TTC549 (cell line): ENCODE measurements at regions not wholly inside any gene's neighbourhood (a gene's known extent, or its start where the extent isn't known, plus 50 kb on each side); places are given as distances from the start of the nearest gene placed in this dataset.

Experiments used
- FAIRE-seq: peaks from 2 replicates; lab custom pipeline; 2012; peaks lifted over from hg19 to GRCh38; lab: Jason Lieb, UNC

DNA sequence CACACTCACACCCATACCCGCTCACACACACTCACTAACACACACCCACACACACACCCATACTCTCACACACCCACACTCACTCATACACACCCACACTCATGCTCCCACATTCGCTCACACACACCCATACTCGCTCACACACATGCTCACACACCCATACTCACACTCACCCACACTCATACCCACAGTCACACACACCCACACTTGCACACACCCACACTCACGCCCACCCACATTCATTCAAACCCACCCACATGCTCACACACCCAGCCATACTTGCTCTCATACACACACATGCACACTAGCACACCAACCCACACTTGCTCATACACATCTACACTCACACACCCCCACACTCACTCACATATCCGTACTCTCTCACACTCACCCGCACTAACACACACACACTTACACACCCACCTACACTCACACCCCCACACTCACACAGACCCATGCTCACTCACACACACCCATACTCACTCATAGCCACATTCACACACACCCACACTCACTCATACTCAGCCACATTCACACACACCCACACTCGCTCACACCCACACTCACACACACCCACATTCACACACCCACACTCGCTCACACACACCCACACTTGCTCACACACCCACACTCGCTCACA is 322.4 kb upstream of the N4BP1 start:
- FAIRE-seq = no peak

DNA sequence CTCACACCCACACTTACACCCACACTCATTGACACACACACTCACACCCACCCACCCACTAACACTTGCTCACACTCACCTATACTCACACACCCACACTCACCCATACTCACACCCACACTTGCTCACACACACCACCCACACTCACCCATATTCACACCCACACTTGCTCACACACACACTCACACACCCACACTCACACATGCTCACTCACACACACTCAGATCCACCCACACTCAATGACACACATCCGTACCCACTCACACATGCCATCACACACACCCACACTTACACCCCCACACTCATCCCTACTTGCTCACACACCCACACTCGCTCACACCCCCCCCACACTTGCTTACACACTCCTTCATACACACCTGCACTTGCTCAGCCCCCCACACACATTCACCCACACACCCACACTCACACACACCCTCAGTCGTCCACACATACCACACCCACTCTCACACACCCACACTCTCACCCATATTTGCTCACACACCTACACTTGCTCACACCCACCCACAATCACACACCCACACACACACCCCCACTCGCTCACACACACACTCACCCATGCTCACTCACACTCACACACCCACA is 321.1 kb upstream of the N4BP1 start:
- FAIRE-seq = no peak

DNA sequence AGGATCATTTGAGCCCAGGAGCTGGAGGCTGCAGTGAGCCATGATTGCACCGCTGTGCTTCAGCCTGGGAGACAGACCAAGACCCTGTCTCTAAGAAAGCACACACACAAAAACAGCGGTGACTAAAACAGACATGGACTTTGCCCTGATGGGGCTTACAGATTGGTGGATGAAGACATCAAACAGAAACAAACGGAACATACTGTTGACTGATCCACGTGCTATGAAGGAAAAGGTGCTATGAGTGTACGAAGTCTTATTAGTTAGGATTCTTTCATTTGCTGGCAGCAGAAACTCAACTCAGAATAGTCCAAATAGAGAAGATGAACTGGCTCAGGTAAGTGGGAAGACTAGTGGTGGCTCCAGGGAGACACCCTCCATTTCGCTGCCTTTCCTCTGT is 309.8 kb upstream of the N4BP1 start:
- no peak for FAIRE-seq

DNA sequence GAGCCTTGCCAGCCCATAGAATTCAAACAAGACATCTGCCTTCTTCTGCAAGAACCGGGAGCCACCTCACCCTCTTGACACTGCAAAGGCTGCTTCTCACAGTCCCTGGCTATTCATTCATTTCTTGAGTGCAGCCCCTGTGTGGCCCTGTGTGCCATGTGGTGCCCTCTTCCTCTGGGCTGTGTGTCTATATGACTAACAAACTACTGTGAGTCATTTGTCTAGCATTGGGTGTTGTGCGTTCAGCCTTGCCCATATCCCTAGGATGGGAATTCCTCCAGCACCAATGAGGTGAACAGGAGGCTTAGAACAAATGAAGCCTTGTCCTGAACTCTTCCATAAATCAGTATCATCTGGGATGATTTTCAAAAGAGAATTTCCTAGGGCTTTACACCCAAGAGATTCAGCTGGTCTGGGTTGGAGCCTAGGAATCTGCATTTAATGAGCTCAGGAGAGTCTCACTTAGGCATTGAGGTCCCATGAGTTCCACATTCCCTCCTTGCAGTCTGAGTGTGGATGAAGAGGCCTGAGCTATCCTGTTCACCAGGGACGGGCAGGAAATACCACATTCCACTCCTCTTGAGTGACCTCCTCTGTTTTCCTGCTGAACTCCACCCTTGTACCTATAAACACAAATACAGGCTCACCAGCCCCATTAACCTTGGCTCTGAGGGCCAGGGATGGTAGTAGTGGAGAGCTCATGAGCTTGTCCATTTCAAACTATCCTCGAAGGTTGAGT is 308.7 kb upstream of the N4BP1 start:
- FAIRE-seq = no peak

DNA sequence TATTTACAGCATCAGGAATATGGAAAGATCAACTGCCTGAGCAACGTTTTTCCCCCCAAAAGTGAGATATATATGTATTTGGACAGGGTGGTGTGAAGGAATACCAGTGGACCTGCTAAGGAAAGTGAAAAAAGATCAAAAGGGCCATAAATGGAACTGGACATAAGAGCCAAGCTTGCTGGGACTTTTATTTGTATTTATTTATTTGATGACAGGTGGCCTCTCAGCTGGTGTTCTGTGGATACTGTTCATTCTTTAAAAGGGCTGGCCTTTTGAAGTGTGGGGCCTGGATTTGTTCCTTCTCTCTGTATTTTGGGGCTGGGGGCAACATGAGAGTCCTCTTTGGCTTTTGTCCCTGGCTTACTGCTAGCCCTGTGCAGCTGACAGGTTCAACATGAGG is 306.6 kb upstream of the N4BP1 start:
- FAIRE-seq = no peak

DNA sequence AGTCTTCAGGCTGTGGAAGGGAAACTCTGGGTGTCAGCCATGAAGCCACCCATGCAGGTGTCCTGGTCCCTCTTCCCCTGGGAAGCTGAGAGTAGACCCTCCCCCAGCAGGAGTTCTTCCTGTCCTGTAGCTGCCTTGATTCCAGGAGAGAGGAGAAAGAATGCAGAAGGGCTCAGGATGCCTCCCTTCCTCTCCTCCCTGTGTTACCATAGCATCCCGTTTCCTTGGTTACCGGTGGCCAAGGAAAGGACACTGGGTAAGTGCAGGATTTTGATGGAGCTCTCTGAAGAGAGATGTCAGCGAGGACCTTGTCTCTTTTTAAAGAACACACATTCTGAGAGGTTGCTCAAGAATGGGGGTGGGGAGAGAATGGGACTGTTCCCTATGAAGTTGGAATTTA is 304.1 kb upstream of the N4BP1 start:
- FAIRE-seq = no peak

DNA sequence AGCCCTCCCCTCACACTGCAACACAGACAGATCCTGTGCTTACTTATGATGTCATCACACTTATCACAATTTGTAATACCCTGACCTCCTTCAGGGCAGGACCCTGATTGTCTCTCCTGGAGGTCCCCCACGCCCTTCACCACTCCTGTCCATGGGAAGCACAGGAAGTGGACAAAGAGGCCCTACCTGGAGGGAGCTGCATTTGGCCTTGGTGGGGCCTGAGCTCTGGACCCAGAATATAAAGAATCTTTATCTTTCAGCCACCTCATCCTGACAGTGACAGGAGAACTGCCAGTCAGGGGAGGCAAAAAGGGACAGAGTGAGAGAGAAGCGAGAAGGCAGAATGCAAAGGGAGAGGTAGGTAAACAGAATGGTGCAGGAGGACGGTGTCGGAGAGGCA is 303.4 kb upstream of the N4BP1 start:
- FAIRE-seq = no peak

DNA sequence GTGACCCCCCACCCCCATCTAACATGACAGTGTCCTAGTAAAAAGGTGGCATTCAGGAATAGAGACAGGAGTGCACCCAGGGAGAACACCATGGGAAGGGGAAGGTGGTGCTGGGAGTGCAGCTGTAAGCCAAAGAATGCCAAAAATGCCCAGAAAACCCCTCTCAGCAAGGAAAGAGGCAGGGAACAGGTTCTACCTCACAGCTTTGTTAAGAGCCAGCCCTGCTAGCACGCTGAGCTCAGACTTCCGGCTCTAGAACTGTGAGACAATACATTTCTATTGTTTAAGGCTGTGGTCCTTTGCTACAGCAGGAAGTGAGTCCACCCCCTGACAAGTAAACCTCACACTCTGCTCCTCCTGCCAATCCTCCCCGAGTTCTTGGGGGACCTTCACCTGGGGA is 302.4 kb upstream of the N4BP1 start:
- FAIRE-seq = no peak

DNA sequence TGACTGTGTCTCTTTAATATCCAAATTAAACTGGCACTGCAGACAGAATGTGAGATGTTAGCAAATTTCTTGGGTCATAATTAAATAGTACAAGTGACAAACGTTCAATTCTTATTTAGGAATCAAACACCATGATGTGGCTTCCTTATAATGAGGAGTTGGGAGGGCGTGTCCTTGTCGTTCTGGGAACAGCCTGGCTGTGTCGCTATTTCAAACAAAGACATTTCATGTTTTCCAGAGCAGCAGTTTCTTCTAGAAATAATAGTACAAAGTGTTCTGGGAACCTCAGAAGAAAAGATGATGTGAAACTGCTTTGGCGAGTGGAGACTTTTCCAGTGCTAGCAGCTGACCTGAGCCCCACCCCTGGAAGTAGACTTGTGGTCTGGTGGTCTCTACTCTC is 301.7 kb upstream of the N4BP1 start:
- FAIRE-seq = no peak

DNA sequence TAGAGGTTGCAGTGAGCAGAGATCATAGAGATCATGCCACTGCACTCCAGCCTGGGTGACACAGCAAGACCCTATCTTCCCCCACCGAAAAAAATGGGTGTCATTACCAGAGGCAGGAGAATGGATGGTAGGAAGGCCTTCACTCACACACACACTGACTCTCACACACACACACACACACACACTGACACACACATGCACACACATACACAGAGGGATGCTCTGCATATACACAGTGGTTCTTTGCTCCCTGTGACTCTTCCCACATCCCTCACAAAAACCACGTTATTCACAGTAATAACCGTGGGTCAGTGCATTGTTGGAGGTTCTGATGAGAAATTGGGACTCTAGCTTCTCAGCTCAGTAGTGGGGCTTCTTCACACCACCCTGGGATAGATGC is 300.2 kb upstream of the N4BP1 start:
- no peak for FAIRE-seq

DNA sequence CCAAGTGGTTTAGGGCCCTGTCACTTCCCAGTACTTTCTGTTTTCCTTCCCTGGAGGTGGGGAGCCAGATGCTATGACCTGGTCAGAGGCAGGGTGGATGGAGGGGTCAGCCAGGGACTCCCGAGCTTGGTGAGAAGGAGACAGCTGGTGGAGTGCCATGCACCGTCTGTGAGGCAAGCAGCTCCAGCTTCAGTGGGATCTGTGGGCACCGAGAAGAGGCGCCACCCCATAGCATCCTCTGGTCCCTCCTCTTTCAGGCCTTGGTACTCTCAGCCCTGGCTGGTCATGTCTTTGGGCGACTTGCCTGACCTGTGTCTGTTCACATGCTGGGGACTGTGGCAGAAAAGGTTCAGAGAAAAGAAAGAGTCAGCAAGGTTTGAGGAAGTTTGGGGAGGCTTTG is 299.3 kb upstream of the N4BP1 start:
- FAIRE-seq = no peak

DNA sequence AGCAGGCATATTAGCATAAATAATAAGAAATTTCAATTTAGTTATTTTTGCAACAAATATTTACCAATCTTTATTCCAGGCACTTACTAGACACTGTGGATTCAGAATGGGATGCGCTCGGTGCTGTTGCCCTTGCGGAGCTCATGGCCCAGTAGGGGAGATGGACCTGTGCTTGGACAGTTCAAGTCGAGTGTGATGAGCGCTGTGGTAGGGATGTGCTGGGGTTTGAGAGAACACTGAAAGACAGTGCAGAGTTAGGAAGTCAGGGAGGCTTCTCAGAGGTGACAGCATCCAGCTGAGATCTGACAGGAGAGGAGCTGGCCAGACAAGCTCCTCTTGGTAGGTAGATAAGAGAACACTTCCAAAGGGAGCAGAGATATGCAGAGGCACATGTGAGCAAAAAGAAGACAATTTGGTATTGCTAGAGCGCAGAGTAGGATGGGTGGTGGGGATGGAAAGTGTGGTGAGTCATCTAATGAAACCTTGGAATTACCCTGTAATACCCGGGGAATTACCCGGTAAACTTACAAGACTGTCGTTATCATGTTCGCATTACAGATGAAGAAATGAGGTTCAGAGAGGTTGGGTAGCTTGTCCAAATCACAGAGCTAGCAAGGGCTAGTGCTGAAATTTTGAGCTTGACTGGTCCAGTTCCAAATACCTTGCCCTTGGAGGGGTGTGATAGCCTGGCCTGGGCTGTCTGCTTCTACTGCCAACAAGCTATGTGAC is 298.1 kb upstream of the N4BP1 start:
- no peak for FAIRE-seq

DNA sequence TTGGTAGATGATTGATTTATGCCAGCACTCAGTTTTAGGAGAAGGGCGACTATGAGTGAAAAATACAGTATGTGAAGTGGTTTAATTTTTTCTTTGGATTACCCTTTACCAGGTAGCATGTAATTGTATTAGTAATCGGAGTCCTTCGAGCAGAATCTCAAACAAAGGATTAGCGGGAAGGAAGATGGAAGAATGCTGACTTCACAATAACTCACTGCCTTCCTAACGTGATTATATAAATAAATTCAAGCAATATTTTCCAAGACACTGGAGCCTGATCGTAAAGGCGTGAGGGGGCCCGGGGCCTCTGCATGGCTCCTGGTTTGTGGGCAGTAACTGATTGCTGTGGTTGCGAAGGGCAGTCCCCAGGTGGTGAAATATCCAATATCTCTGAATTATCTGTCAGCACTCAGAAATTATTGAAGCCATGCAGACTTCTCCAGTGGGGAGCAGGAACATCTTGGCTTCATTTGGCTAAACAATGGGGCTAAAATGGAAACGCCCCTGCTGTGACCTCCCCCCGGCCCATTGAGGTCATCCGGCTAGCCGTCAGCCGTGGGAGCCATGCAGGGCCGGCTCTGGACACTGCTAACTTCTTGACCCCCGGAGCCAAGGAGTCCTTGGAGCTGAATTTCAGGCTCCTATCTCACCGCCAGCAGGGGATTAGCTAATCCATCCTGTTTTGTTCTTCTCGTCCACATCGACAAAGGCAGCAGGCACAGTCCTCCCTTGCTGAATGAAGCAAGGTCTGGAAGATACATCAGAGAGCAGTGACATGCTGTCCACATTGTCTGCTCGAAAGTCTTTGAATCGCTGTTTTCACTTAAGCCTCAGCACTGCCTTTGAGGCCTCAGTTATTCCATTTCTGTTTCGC is 295.9 kb upstream of the N4BP1 start:
- FAIRE-seq = no peak

DNA sequence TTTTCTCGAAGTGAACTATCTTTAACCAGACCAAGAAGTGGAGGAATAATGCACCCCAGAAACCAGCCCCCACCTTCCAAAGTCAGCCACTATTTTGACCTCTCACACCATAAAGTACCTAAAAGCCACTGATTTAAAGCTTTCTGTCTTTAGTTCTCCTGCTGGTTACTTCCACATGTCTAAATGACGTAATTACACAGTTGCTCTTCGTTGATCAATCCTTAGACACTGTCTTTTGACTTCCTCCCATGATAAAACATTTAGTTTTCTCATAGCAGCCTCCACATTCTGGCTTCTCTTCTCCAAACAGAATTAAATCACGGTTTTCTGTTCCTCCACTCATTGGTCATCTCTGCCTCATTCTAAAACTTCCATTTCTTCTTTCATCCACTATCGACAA is 294.4 kb upstream of the N4BP1 start:
- FAIRE-seq = no peak

DNA sequence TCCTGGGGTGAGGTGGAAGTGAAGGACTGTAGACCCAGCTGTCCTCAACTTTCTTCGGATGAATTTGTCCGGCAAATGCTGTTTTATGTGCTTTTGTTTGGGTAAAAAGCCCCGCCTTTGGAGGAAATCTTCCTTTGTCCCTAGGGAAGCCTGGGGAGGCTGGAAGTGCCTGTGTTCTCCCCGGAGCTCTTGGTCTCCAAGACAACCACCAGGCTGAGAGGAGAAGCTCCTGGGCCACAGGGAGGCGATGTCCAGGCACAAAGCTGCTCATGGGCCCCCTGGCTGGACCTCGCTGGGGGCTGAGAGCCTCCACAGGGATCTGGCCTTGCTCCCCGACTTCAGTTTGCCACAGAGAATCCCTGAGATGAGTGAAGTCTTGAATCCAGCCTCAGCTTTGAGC is 293.1 kb upstream of the N4BP1 start:
- no peak for FAIRE-seq

DNA sequence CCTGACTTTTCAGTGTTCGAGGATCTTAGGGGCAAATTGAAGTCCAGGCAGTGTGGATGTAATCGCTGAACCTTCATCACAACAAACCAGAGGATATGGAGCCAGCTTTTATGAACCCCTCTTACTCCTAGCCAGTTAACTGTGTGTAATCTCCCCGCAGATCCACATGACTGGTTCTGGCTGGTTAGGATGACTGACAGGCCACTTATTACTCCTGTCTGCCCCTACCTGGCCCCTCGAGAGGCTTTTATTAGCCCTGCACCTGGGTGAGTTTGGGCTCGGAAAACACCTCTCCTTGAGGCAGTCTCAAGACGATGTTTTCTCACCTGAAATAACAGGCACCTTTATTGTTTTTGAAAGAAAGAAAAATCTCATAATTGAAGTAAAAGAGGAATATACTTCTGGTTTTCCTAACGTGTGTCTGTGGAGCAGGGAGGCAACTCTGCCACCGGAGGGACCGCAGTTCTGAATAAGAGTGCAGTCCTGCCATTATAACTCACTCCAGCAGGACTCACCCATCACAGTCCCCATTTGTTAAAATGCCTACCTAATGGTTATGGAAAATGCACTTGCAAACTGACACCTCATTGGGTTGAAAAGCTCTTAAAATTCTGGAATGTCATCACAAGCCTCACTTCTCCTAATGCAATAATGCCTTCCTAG is 291.9 kb upstream of the N4BP1 start:
- FAIRE-seq = no peak

DNA sequence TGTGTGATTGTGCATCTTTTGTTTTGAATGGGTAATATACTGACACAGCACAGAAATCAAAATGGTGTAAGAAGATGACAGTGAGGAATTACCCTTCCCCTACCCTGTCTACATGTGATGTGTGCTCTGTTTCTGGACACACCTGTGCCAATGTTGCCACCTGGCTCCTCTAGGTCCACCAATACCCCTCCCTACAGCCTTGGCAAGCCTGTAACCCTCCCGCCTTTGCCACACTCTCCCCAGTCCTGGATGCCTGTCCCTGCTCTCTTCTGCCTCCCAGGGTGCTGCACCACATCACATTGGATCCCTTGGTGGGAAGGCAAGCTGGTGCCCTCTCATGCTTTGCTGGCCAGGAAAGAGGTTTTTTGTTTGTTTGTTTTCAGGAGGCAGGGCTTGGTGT is 289.5 kb upstream of the N4BP1 start:
- FAIRE-seq = no peak

DNA sequence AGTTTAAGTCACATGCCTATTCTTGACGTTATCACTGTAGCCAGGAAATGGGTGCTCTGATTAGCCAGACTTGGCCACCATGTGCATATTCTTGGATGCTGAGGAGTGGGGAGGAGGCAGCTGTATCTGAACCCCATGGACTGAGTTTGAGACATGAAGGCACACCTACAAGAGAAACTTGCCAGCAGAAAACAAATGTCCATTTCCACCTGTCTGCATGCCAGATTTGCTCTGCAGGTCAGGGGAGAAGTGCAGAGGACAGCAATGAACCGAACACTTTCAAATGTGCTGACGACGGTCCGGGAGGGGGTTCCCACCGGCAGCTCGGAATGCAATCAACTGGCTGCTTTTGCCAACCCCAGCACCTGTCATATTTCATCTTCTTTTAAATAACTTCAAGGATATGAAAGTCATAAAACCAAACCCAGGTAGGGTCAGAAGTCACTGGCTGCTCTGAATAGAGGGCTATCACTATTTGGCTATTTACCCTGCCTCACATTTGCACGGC is 287.8 kb upstream of the N4BP1 start:
- no peak for FAIRE-seq

DNA sequence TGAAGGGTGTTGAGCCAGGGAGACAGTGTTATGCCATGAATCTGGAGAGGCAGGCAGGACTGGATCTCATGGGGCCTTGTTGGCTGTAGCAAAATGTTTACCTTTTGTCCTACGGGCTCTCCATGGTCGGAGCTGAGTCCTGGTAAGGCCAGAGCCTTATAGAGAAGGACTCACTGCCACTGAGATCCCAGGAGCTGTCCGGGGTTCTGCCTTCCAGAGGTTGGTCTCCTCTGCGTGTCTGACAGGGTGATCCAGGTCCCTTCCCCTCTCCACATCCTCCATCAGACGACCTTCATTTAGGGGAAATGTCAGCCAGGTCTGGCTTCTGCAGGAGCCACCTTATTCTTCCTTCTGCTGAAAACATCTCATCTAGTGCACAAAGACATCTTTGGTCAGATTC is 285.2 kb upstream of the N4BP1 start:
- no peak for FAIRE-seq

DNA sequence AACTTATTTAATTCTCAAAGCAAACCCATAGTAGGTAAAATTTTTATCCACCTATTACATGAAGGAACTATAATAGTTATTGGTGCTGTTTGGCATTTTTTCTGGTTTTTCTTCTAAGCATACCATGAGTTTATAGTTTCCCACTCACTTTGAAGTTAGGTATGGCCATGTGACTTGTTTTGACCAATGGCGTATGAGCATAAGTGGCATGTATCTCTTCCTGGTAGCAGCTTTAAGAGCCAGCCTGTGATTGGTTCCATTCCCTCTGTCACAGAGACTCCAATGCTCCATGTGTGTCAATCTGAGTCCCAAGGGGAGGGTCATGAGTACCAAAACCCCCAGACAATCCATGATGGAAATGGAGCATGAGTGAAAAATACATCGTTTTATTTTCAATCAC is 282.9 kb upstream of the N4BP1 start:
- no peak for FAIRE-seq

DNA sequence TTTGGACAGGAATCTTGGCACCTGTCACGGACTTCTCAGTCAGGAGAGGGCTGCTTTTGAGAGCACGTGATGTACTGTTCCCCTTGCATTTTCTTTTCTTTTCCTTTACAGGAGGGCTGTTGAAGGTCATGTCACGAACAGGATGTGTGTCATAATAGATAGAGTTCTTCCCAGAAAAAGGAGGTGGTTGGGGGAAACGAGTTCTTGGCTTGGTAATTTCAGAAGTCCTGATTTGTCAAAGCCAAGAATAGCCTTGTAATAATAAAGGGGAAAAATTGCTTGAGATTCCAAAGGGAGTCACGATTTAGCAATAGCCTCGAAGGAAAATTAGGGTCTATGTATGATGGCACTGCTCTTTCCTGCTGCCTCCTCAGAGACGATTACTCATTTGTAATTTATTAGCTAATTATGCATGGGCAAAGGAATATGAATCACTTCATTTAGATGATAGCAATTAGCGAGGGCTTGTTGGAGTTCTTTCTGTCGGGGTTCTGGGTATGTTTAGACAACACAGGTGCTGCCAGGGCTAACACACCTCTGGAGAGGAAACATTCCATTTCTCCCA is 277.7 kb upstream of the N4BP1 start:
- no peak for FAIRE-seq
